SHP77 (cell line): ENCODE measurements at regions not wholly inside any gene's neighbourhood (a gene's known extent, or its start where the extent isn't known, plus 50 kb on each side); places are given as distances from the start of the nearest gene placed in this dataset.
"Not testable (repeated sequence)": the region's sequence is repeated elsewhere in the genome, so short reads cannot be mapped to it uniquely, and the experiment has no call there.

Experiments
- DNase-seq, 2 experiments: peaks; one replicate each; lab custom pipeline; 2025; lab: John Stamatoyannopoulos, UW

DNA sequence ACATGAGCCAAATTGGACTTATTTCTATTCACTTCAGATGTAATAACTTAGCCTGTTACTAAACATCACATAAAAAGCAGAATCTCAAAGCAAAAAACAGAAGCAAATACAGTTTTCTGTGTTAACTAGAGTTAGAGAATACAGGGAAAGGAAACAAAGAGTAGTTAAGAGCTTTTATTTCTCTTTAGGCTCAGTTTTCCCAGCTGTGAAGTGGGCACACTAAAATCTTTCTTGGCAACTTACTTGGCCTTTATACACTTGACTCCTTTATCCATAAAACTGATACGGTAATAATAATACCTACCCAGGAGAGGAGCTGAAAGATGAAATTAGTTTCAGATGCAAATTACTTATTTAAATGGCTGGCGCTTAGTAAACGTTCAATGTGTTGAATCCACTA is 132.8 kb upstream of the SPATS2L start:
- DNase-seq: no peak

DNA sequence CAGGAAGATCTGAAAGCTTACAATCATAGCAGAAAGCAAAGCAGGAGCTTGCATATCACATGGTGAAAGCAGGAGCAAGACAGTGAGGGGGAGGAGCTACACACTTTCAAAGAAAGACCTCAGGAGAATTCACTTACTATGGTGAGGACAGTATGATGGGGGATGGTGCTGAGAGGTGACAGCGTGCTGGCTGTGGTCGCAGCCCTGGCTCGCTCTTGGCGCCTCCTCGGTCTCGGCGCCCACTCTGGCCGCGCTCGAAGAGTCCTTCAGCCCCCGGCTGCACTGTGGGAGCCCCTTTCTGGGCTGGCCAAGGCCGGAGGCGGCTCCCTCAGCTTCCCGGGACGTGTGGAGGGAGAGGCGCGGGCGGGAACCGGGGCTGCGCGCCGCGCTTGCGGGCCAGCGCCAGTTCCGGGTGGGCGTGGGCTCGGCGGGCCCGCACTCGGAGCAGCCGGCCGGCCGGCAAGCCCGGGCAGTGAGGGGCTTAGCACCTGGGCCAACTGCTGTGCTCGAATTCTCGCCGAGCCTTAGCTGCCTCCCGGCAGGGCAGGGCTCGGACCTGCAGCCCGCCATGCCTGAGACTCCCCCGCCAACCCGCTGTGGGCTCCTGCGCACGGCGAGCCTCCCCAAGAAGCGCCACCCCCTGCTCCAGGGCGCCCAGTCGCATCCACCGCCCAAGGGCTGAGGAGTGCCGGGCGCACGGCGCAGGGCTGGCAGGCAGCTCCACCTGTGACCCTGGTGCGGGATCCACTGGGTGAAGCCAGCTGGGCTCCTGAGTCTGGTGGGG is 131.9 kb upstream of the SPATS2L start:
- DNase-seq: no peak

DNA sequence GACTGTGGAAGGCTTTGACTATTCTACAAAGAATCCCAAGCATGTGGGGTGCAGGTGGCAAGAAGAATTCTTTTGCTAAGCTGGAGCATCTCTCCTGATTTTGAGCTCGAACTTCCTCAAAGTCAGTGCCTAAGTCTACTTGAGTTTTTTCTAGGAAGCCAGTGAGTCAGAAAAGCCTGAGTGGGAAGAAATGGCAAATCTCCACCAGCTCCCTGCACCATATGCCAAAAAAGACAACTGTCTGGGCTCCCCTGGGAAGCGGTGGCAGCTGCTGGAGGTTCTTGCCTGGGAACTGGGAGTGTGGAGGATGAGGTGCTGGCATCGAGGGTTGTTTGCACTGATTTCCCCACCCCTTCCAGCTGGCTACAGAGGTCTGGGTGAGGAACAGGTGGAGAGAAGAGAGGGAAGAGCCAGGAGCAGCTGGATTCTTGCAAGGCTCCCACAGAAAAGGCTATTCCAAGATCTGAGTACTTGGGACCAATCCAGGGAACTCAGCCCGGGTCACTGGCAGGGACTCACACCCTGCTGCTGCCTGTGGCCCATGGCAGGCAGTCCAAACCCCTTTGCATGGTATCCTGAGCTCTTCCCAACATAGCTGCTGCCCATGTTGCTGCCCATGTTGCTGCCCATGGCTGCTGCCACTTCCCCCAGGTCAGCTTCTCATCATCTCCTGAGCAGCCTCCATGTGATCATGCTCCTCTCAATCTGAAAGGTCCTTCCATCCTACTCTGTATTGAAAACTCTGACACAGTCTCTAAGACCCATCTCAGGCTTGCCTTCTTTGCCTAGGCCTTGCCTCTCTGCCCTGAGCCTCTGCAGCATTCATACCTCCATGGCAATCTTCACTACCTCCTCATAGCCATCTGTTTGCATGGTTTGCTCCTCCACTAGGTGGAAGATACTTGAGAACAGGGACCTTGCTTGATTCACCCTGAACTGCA is 128.3 kb upstream of the SPATS2L start:
- peak; percentile 22 to 28 for DNase-seq

DNA sequence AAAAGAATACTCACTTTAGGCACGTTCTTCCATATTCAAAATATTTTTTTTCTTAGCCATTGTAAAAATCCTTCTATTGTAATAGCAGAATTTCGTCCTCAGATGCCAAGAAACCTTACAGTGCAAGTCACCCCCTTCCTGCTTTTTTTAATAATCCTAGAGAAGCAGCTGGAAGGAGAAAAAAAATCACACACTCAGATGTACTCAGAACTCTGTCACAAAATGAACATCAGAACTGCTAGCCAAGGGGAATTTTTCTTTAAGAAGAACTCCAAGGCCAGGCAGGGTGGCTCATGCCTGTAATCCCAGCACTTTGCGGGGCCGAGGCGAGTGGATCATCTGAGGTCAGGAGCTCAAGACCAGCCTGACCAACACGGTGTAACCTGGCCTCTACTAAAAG is 127.3 kb upstream of the SPATS2L start:
- no peak for DNase-seq

DNA sequence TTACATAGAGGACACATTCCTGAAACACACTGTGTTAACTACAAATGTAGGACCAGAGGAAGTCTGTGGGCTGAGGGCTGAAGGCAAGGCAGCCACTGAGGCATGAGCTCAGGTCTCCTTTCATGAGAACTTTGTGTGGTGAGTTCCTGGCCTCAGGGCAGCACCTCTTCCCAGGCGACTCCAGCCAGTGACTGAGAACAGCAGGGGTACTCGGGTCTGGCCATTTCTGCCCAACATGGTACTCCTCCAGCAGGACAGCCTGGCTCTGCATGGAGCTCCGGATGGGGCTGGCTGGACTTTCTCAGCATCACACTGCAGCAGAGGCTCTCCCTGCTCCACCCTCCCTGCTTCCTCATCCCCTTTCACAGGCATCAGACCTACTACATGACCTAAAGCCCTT is 125.5 kb upstream of the SPATS2L start:
- DNase-seq: no peak

DNA sequence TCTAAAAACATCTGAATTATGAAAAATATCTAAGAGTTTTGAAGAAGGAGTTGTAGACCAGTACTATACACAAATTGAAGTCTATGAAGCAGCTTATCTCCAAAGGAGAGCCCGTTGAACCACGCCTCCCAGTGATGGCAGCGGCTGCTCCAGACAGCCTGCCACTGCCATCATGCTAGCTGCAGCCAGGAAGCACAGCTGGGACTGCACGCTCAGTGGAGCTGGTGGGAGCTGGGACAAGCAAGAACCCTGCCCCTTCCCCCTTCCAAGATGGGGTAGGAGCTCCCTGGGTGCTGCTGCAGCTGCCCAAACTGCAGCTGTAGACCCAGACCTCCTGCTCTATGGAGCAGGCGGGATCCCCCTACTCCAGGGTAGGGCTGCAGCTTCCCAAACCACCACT is 124.7 kb upstream of the SPATS2L start:
- no peak for DNase-seq

DNA sequence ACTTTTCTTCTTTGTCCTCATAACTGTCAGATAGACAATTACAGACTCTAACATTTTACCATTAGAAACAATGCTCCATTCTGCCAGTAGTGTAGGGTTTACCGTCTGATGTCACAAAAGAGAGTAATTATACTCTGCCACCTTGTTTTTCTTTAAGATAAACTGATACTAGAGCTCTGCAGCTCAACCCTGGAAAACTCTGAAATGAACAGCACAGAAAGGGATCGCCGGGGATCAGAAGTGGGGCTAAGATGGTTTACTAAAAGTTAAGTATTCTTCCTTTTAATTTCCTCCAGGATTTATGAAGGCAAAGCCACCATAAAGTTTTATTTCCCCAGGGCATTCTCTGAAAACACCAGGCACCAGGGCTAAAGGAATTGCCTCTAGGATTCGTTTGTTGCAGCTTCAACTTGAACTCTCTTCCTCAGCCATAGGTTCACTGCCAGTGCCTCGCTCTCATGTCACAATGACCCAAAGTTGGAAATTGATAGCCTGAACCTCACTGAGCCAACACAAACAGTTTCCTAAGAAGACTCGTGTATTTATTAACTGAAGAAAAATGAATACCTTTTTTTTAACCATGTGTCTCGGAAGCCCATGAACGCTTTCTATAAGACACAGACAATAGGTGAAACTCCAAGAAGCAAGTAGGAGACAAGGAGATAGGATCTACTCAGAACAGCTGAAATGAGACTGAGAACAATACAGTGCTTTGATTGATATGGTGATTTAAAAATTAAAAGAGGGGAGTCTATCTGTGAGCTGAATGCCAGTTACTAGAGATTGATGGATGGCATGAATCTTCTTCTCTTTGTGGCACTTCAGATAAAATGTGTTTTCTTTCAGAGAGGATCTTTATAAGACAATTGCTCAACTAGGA is 121.5 kb upstream of the SPATS2L start:
- no peak for DNase-seq

DNA sequence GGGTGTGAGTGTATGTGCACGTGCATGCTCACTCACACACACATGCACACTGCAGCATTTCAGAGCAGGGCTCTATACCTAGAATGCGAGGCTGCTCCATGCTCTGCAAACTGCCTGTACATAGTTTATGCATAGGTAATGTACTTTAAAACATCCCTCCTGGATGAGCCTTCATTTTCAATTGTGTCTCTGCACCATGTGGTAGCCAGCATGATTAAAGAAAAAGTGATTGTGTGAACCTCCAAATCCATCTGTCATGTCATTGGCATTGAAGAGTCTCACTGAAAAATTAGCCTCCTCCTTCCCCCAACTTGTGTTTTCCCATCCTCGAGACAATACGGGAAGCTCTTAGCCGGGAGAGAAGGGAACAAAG is 120.9 kb upstream of the SPATS2L start:
- no peak for DNase-seq

DNA sequence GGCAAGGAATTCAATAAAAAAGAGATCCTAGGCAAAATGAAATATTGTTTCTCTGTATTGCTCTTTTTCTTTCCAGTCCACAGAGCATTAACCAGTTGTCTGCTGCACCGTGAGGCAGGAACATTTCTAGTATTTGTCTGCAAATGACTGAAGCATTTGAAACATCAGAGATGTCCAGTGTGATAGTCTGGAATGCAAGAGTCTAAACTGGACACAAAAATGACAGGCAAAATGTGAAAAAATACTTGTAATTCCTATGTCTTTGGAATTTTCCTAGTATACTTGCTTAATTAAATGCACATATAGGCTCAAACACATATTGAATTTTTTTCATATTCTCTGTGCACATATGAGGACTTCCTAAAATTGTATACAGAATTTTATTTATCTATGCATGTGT is 120.5 kb upstream of the SPATS2L start:
- DNase-seq: no peak

DNA sequence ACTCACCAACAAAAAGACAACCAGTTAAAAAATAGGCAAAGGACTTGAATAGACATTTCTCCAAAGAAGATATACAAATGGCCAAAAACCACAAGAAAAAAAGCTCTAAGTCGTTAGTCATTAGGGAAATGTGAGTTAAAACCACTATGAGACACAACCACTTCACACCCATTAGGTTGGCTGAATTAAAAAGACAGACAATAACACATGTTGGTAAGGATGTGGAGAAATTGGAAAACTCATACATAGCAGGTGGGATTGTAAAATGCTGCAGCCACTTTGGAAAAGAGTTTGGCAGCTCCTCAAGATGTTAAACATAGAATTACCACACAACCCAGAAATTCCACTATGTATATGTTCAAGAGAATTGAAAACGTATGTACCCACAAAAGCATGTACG is 117.6 kb upstream of the SPATS2L start:
- no peak for DNase-seq

DNA sequence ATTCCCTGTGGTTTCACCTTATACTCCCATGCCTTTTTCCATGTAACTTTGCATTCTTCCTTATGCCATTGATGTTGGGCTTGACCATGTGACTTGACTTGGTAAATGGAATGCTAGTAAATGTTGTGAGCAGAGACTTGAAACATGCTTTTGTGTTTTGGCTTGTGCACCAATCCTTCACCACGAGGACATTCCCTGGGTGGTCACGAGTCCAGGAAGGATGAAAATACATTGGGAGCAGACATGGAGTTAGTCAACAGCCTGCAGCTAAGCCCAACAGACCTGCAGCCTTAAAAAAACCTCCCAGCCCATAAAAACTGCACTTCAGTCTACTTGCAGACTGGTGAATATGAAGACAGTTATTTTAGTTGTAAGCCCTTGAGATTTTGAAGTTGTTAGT is 116.5 kb upstream of the SPATS2L start:
- no peak for DNase-seq

DNA sequence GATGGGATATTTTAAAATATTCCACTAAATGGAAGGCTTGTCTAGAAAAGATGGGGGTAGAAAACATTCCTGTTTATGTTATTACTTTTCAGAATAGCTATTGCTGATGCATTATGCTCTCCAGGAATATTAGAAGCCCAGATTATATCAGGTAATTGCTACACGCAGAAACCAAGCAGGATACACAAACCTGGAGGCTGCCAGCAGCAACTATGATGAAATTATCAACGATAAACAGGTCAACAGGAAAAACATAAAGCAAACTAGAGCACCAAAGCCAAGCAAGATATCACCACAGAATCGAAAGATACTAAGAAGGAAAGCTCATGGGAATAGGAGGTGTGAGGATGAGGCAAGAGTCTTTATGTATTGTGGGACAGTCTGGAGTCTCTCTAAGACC is 113.2 kb upstream of the SPATS2L start:
- no peak for DNase-seq

DNA sequence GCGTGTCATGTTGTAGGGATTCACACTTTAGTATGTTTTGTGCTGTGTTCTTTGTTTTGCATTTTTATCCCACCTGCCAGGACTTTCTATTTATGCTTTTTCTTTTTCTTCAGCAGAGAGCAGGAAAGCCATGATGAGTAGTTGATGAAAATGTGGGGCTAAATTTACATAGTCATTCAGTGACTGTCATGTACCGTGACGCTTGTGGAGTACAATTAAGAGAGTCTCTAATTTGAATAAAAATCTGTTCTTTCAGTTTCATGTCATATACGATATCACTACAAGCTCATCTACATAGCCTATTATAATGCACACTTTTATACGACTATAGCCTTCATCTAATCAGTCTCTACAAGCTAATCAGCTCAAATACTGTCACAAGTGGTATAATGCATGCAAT is 112.7 kb upstream of the SPATS2L start:
- DNase-seq: no peak

DNA sequence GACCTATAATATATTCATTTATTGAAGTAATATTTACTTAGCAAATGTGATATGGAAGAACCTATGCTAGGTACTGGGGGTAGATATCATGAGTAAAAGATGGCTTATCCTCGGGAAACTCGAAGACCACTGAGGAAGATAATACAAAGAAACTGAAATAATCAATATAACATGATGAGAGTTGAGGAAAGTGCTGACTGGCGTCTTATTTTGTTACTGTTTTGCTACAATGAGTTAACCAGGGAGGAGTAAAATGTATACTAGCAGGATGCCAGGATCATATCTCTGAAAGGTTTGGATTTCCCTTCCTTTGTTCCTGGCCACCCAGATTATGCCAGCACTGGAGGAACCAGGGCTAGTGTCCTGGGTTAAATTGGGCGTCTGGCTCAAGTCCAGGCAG is 111.7 kb upstream of the SPATS2L start:
- no peak for DNase-seq

DNA sequence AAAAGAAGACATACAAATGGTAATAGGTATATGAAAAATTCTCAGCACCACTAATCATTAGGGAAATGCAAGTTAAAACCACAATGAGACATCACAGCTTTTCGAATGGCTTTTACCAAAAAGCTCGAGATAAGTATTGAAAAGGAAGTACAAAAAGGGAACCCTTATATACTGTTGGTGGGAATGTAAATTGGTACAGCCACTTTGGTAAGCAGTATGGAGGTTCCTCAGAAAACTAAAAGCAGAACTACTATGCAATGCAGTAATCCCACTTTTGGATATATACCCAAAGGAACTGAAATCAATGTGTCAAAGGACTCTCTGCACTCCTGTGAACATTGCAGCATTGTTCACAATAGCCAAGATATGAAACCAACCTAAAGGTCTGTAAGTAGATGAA is 107.5 kb upstream of the SPATS2L start:
- no peak for DNase-seq

DNA sequence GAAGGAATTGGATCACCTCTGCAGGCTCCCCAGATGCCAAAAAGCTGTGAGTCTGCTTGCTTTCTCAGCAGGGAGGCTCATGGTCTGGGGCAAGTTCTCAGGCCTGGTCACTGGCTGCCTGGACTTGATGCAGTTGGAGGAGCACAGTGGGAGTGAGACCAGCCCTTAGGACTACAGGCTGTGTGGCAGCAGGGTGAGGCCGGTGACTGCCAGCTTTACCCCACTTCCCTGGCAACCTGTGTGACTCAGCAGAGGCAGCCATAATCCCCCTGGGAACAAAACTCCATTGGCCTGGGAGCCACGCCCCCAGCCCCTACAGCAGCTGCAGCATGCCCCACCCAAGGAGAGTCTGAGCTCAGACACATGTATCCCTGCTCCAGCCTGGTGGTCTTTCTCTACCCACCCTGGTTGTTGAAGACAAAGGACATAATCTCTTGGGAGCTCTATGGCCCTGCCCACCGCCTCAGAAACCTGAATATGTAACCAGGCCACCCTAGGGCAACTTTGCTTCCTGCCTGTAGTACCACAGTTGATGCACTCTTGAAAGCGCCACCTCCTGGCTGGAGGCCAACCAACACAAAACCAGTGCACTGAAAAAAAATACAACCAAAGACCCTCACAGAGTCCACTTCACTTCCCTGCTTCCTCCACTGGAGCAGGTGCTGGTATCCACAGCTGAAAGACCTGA is 106.8 kb upstream of the SPATS2L start:
- no peak for DNase-seq

DNA sequence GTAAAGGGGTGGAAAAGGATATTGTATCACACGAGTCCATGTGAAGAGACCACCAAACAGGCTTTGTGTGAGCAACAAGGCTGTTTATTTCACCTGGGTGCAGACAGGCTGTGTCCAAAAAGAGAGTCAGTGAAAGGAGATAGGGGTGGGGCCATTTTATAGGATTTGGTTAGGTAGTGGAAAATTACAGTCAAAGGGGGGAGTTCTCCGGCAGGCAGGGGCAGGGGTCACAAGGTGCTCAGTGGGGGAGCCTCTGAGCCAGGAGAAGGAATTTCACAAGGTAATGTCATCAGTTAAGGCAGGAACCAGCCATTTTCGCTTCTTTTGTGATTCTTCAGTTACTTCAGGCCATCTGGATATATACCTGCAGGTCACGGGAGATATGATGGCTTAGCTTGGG is 104.7 kb upstream of the SPATS2L start:
- not testable (repeated sequence) for DNase-seq

DNA sequence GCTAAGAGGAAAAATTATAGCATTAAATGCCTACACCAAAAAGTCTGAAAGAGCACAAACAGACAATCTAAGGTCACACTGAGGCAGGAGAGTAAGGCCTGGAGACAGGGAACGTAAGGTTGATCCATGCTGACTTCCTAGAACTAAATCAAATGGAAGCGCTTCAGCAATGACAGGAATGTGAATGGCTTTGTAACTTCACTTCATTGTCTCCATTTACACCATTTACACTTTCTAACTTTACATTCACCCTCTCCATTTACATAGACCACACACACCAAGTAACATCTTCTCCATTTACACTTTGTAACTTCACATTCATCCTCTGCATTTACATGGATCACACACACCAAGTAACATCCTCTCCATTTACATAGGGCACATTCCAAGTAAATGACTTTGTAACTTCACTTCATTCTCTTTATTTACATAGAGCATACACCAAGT is 103.1 kb upstream of the SPATS2L start:
- no peak for DNase-seq

DNA sequence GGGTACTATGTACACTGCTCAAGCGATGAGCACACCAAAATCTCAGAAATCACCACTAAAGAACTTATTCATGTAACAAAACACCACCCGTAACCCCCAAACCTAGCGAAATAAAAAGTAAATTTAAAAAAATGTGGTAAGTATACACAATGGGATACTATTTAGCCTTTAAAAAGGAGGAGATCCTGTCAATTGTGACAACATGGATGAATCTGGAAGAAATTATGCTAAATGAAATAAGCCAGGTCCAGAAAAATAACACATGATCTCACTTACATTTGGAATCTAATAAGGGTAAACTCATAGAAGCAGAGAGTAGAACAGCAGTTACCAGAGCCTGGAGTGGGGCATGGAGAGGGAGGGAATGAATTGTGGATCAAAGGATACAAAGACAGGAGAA is 98.5 kb upstream of the SPATS2L start:
- no peak for DNase-seq

DNA sequence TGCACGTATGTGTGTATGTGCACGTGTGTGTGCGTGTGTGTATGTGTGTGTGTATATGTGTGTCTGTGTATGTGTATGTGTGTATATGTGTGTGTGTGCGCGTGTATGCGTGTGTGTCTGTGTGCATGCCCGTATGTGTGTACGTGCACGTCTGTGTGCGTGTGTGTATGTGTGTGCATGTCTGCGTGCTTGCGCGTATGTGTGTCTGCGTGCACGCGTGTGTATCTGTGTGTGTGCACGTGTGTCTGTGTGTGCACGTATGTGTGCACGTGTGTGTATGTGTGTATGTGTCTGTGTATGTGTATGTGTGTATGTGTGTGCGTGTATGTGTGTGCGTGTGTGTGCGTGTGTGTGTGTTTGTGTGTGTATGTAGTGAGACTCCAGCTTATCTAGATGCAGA is 97.5 kb upstream of the SPATS2L start:
- no peak for DNase-seq

DNA sequence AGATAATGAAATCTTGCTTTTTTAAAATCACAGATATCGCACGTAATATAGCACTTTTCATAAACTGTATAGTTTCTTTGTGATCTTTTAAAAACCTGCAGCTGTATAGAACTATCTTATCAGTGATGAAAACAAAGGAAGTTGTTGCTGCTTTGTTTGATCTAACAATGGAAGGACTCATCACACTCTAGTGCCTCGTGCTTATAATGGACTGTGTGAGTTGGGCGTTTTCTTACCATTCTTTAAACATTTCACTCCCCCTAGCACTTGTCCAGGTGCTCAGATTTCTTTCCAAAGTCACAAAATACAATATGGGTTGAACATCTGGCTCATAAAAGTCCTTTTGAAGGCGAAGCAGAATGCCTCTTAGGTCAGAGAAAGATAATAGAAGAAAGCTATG is 94.8 kb upstream of the SPATS2L start:
- no peak for DNase-seq
